ENCODE measurements at regions not wholly inside any gene's neighbourhood (a gene's known extent, or its start where the extent isn't known, plus 50 kb on each side); places are given as distances from the start of the nearest gene placed in this dataset.

DNA sequence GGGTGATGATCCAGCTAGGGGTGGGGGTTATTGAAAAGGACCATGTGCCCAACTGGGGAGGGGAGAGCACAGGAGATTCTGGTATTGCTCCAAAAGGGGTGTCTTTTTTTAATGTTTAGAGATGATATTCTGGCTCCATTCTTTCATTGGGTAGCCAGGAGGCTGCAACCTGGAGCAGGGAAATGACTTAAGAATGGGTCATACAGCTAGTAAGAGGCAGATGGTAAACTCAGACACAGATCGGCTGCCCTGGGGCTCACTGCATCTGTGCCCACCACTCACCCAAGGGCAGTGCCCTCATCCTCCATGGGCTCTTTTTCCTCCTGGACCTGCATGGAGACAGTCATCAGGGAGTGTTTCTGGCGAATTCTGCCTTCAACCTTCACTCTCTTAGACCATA lies 302.0 kb upstream of the PRDM1 start:
- Histone ChIP-seq H3K27ac (no peak overlapping the region), H3K9me3 (no peaks in the 10 kb centered on the region), H3K27me3 (ENCODE audit: insufficient read depth in 3 of 3, low read length in 2 of 3) (no peaks in the 10 kb centered on the region), H3K36me3 (ENCODE audit: insufficient read depth in 1 of 2, low read depth in 1 of 2) (no peaks in the 10 kb centered on the region), H3K4me1 (no peaks in the 10 kb centered on the region), H3K4me3 (no peak overlapping the region)
- DNase-seq (no peak), ATAC-seq (no peak)
- TF ChIP-seq, protein P1, sequence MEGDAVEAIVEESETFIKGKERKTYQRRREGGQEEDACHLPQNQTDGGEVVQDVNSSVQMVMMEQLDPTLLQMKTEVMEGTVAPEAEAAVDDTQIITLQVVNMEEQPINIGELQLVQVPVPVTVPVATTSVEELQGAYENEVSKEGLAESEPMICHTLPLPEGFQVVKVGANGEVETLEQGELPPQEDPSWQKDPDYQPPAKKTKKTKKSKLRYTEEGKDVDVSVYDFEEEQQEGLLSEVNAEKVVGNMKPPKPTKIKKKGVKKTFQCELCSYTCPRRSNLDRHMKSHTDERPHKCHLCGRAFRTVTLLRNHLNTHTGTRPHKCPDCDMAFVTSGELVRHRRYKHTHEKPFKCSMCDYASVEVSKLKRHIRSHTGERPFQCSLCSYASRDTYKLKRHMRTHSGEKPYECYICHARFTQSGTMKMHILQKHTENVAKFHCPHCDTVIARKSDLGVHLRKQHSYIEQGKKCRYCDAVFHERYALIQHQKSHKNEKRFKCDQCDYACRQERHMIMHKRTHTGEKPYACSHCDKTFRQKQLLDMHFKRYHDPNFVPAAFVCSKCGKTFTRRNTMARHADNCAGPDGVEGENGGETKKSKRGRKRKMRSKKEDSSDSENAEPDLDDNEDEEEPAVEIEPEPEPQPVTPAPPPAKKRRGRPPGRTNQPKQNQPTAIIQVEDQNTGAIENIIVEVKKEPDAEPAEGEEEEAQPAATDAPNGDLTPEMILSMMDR (IDR thresholded peaks at IDR 0.05) = no peak
- intact Hi-C loops (cut with DNase I) = no loop called here
- 93 to 100% (median 100%) methylated on average over 2 of the region's 2 CpGs for WGBS, 3 donors

DNA sequence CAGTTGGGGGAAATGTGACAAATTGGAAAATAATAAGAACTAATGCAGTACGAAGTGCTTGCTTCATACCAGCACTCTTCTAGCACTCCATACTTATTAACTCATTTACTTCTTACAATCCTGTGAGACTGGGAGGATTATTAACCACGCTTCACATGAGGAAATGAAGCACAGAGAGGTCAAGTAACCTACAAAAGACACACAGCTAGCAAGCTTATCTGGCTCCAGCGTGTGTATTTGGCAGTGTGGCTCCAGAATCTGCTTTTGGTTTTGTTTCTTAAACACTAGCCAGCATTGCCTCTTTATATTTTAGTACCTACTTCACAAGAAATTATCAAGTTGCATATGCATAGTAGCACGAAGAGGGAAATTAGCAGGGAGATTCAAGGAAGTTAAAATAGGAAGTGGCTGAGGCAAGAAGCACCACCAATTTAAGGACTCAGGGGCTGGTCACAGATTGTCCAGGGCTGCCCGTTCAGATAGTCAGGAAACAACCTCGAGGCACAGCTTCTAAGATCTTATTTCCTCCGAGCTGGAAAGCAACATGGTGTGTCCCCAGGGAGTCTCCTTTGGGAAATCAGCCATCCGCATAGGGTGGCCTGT lies 302.7 kb upstream of the PRDM1 start:
- H3K9me3 ChIP-seq = no peaks in the 10 kb centered on the region
- no peak for ATAC-seq
- TF ChIP-seq, protein P1 (IDR thresholded peaks at IDR 0.05) = no peak
- 61 to 71% (median 67%) methylated on average over 8 of the region's 8 CpGs for WGBS, 3 donors
- intact Hi-C loops (cut with DNase I) = no loop called here
- H3K27ac ChIP-seq = no peak overlapping the region
- H3K36me3 ChIP-seq (ENCODE audit: insufficient read depth in 1 of 2, low read depth in 1 of 2) = no peaks in the 10 kb centered on the region
- H3K27me3 ChIP-seq (ENCODE audit: insufficient read depth in 3 of 3, low read length in 2 of 3) = no peaks in the 10 kb centered on the region
- no peak overlapping the region for H3K4me3 ChIP-seq
- peak in 1 of 2 donors; percentile 31 for DNase-seq
- no peaks in the 10 kb centered on the region for H3K4me1 ChIP-seq

DNA sequence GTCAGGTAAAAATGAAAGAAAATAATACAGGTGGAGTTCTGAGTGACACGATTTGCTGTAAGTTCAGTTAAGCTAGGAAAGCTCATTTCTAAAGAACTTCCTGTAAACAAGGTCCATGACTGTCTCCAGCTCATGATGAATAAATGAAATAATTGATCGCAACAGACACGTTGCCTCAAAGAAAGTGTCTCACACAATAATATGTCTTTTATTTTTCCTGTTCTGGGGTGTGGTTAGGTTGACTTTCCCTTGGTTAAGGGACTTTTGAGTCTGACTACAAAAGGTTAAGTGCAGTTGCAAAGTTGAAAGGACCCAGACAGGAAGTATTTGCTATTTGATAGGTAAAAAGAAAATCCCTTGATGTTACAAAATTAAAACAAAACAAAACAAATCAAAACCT lies 304.2 kb upstream of the PRDM1 start:
- no peaks in the 10 kb centered on the region for H3K27me3 ChIP-seq (ENCODE audit: insufficient read depth in 3 of 3, low read length in 2 of 3)
- intact Hi-C loops (cut with DNase I) = no loop called here
- DNase-seq = no peak
- 80 to 86% (median 81%) methylated on average over 3 of the region's 3 CpGs for WGBS, 3 donors
- H3K36me3 ChIP-seq (ENCODE audit: insufficient read depth in 1 of 2, low read depth in 1 of 2) = no peaks in the 10 kb centered on the region
- TF ChIP-seq, protein P1 (IDR thresholded peaks at IDR 0.05) = no peak
- no peak overlapping the region for H3K27ac ChIP-seq
- no peaks in the 10 kb centered on the region for H3K4me1 ChIP-seq
- H3K9me3 ChIP-seq = no peaks in the 10 kb centered on the region
- no peak for ATAC-seq
- no peak overlapping the region for H3K4me3 ChIP-seq

DNA sequence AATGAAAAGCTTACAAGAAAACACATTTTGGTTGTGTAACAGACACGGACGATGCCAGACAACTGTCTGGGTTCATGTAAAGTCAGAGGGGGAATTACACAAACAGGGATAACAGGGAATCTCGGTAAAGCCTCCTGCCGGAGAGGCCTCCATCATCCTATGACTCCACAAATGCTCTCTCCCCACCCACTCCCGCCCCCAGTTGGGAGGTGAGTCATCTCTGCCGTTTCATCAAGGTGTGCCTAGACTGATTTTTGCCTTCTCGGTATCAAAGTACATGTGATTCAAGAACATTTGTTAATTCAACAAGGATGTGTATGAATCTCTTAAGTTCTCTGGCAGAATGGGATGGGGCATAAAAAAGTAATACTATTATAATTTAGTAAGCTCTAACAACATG lies 304.9 kb upstream of the PRDM1 start:
- H3K36me3 ChIP-seq (ENCODE audit: insufficient read depth in 1 of 2, low read depth in 1 of 2) = no peaks in the 10 kb centered on the region
- H3K4me1 ChIP-seq = no peaks in the 10 kb centered on the region
- peak overlapping the region; percentile 39 for H3K27ac ChIP-seq
- TF ChIP-seq, protein P1 (IDR thresholded peaks at IDR 0.05) = no peak
- 82 to 94% (median 83%) methylated on average over 7 of the region's 7 CpGs for WGBS, 3 donors
- intact Hi-C loops (cut with DNase I) = no loop called here
- DNase-seq (peak in 1 of 2 donors; percentile 54), ATAC-seq (peak in 1 of 4 donors; percentile 34)
- H3K27me3 ChIP-seq (ENCODE audit: insufficient read depth in 3 of 3, low read length in 2 of 3) = no peaks in the 10 kb centered on the region
- no peaks in the 10 kb centered on the region for H3K9me3 ChIP-seq
- H3K4me3 ChIP-seq = no peak overlapping the region

Data from psoas muscle (tissue), 7 donors.